Activated CD4-positive, alpha-beta T cell treated with anti-CD3 and anti-CD28 coated beads for 4 hours (primary cell): ENCODE measurements at regions not wholly inside any gene's neighbourhood (a gene's known extent, or its start where the extent isn't known, plus 50 kb on each side); places are given as distances from the start of the nearest gene placed in this dataset.
"Not testable (repeated sequence)": the region's sequence is repeated elsewhere in the genome, so short reads cannot be mapped to it uniquely, and the experiment has no call there.

Experiments used
- DNase-seq, 2 donors: peaks; one replicate each; pipeline ENCODE4 v3.0.0-alpha.2; 2020

DNA sequence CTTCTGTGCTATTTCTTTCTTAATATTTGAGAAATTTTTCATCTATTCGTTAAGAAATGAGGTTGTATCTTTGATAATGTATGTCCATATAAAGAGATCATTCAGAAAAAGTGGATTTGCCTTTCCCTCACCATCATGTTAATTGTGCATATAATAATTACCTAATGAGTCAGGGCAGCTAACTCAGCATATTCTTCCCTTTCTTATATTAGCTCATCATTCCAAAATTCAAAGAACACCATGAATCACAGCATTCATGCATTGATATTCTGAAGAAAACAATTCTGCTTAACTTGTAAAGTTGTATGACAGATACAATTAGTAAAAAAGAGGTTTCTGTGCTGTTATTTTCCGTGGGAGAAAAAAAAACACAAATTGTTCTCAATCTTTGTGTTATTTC, 630.6 kb downstream of the TLE1 start:
- no peak for DNase-seq

DNA sequence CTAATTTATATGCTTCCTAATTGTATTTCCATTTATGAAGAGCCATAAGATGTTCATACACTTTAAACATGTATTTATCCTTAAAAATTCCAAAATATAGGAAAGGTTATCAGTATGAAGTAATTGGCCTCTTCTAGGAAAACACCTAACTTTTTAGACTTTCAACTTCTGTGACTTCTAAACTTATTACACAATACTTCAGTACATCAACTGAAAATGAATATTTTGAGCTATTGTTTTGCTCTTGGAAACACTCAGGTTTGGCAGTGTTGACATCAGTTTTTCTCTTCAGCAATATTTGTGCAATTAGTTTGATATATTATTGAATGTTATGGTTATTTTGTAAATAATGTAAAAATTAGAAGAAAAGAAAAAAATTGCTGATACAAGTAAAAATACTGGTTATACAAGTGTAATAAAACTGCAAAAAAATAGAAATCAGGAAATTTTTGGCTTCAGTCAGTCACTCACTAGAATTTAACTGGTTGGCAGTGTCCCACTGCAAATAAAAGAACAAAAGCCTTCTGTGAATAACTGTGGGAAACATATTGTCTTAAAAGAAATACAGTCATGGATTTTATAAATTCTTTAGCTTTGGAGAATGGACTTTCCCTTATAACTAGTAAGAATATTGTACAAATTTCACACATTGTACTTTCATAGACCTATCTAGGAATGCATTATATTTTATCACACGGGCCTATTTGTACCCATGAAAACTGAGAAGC, 635.9 kb downstream of the TLE1 start:
- no peak for DNase-seq

DNA sequence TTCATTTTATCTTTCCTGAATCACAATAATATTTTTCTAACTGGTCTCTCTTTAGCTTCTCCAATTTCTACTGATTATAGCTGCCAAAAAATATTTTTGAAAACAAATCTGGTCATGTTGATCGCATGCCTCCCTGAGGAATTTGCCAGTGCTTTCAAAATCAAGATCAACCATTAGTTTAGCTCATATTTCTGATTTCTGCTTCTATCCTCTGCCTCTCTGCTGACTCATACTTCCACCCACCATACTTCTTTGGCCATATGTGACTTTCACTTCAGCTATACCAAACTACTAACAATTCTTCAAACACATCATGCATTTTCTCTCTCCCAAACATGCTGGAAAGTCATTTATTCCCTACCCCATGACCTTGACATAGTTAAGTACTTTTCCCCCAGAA, 636.5 kb downstream of the TLE1 start:
- no peak for DNase-seq

DNA sequence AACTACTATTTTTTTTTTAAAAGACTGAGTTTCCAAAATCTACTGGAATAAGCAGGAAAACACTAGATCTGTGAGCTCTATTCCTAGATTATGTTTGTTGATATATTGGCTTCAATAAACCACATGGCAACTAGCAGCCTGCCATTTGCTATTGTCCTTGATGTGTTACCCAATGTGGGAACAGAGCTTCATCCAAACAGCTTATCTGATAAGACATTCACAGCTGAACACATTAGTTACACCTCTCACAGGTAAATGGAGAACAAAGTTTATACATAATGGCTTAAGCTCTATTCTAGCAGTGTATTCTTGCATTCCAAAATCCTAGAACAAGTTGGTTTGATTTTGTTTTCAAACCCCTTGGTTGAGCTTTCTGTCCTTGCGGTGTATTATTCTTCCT, 642.1 kb downstream of the TLE1 start:
- DNase-seq = no peak

DNA sequence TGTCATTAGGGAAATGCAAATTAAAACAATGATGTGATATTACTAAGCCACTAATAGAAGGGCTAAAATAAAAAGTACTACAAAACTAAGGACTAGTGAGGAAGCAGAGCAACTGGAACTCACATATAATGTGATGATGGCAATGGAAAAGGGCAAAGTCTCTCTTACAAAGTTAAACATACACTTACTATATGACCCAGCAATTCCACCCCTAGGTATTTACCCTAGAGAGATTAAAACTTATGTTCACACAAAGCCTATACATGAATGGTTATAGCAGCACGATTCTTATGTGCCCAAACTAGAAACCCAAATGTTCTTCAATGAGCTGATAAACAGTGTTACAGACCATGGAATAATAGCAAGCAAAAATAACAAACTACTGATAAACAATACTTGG, 643.7 kb downstream of the TLE1 start:
- no peak for DNase-seq

DNA sequence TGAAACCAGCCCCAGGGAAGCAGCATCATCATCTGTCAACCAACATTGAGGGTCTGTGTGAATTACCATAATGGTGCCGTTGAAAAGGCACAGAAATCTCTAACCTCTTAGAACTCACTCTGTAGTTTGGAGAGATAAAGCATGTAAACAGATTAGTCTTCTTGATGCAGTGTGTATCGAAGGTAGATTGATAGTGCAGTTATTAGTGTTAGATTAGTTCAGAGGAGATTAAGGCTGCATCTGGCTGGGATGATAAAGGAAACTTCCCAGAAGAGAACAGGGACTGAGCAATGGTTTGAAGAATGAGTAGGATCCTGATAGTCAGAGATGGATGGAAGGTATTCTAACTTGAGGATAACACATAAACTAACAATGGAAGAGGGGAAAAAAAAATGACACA, 651.5 kb downstream of the TLE1 start:
- no peak for DNase-seq

DNA sequence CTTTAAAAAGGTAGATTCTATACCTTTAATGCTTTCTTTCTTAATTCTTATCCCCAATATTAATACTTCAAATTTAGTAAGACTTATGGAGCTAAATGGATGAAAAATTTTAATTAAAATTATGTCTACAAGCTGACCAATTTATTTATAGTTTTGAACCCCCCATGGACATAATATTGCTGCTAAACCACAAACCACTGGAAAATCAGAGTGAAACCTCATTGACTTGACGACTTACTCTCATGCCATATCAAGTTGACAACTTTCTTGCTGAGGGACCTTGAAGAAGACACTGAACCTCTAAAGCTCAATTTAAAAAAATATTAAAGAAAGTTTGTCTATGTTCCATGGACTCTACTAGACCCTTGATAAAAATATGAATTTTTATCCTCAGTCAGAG, 653.7 kb downstream of the TLE1 start:
- no peak for DNase-seq

DNA sequence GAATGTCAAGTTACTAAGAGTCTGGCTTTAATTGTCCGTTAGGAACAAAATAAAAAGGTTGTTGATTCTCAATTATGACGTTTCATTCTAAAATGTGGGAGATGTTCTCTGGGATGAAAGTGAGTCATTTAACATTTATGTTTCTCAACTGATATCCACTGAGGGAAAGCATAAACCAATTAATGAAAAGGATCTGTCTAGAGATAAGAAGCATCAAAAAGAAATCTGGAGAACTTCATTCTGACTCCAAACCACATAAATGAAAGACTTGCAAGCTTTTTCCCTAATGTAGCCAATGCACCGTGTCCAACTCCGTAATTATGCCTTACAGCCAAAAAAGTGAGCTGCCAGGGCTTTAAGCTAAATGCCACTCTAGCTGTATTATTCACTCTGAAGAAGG, 654.2 kb downstream of the TLE1 start:
- DNase-seq = no peak

DNA sequence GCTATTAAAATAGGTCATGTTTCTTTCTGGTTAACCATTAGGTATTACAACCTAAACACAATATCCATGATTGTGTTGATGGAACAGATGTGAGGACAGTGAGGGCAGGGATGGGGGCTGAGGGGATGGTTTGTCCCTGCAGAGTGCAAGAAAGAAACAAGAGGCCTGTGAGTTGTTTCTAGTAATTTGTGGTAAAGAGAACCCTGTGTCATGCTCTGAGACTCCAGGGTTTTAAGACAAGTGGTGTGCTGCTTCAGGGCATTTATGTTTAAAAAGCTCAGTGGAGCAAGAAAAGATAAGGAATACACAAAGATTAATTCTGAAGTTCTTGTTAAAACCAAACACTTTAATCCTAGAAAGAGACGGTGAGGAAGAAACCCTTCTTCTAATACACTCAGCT, 656.5 kb downstream of the TLE1 start:
- no peak for DNase-seq

DNA sequence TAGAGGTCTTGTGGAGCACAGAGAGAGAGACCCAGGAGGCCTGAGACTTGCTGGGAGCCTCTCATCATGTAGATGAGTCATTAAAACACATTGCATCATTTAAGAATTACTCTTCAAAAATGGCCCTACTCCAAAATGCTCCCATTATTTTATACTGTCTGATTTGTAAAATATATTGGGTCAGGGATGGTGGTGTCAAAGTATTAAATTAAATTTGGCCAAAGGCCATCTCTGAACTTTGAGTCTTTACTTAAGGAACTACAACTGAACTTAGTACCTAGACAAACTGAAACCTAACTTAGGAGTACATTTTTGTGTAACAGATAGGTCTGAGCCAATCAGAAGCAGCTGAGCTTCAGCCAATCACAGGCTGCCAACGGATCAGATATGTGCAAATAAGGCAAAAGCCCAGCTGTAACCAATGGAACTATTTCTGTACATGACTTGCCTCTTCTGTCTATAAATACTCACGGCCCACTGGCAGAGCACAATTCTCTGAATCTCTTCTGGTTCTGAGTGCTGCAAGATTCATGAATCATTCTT, 657.2 kb downstream of the TLE1 start:
- no peak for DNase-seq

DNA sequence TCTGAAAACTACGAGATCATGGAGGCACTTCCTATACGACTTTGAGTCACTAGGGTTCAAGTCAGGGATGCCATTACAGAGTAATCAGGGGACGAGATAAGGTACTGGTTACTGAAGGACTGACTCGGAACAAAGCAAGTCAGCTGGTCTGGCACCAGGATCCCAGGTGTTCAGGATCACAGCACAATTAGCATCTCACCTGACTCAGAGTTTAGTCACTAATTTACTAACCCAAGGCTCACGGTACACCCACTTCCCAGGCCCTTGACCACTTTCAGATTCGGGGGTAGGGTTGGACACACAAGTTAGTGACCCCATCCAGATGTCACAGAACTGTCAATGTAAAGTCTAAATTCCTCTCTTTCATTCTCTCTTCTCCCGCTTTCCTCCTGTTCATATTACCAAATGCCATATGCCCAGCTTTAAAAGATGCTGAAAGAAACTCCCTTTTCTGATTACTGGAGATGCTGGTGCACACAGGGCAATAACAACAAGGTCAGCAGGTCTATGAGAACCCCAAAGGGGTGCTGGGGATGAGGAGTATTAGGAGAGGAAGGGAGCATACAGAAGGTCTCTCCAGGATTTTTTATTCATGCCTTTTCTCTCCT, 657.8 kb downstream of the TLE1 start:
- no peak for DNase-seq

DNA sequence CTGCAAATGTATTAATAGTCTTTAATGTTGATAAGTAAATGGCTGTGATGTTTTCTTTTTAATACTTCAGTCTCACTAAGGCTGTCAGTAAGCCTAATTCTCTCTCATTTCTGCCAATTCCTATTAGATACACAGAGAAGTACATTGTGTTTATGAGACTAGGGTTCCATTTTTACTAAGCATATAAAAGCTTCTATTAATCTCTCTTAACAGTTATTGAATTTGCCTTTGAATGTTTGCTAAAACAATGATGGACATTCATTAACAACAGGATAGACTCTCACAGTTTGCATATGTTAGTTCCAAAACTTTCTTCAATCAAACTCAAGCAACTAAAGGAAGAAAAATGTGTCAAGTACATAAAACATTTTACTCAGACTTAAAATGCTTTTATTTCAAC, 659.3 kb downstream of the TLE1 start:
- no peak for DNase-seq

DNA sequence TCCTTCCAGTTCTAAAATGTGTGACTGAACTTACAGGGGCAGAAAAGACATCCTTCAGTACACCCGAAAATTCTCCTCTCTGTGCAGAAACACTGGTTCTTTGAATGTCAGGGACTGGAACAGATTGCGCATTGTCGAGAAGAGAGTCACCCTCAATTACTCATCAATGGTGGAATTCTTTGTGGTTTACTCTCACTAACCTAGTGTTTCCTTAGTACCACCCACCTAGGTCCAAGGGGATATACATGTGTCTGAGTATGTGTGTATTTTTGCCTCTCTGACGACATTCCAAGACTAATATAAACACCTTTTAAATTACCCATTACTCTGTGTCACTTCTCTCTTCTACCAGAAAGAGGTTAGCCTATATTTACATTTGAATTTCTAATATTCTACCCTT, 660.8 kb downstream of the TLE1 start:
- no peak for DNase-seq

DNA sequence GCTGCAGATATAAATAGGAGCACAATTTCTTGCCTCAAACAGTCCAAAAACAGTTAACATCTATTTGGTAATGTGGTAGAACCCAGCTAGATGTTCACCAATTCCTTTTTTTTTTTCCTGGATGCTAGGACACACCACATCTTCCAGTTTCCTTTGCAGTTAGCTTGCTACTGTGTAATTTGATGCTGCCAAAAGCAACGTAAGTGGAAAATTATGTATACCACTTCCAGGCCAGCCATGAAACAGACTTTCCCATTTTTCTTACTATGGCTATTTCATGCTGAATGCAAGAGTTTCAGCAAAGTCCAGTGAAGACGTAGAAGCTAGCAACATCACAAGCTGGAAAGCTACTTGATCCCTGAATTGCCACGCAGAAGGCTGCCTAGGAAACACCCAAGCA, 667.2 kb downstream of the TLE1 start:
- DNase-seq = no peak

DNA sequence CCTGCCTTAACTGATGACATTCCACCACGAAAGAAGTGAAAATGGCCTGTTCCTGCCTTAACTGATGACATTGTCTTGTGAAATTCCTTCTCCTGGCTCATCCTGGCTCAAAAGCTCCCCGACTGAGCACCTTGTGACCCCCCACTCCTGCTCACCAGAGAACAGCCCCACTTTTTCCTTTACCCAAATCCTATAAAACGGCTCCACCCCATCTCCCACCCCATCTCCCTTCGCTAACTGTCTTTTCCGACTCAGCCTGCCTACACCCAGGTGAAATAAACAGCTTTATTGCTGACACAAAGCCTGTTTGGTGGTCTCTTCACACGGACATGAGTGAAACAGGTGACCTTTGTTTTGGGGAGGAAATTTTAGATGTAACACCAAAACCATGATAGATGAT, 674.4 kb downstream of the TLE1 start:
- not testable (repeated sequence) for DNase-seq

DNA sequence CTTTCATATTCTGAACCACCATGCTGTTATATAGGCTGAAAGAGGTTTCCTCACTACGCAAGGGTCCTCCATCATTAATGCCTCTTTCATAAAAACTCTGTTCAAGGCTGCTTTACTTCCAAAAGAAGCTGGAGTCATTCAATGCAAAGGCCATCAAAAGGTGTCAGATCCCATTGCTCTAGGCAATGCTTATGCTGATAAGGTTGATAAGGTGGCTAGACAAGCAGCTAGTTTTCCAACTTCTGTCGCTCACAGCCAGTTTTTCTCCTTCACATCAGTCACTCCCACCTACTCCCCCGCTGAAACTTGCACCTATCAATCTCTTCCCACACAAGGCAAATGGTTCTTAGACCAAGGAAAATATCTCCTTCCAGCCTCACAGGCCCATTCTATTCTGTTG, 676.2 kb downstream of the TLE1 start:
- DNase-seq = not testable (repeated sequence)

DNA sequence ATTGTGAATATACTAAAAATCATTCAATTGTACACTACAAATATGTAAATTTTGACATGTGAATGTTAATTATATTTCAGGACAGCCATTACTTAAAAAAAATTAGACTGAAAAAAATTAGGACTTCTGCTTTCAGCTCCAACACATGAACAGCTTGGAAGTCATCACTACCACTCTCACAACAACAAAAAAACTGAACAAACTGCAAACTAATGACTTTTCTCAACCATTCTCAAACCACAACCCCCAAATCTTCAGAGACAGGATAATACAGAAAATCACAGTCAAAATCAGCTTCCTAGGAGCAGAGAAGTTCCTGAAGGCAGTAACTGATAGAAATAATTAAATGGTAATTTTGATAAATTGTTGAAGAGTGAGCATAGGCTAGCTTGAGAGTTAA, 686.4 kb downstream of the TLE1 start:
- no peak for DNase-seq

DNA sequence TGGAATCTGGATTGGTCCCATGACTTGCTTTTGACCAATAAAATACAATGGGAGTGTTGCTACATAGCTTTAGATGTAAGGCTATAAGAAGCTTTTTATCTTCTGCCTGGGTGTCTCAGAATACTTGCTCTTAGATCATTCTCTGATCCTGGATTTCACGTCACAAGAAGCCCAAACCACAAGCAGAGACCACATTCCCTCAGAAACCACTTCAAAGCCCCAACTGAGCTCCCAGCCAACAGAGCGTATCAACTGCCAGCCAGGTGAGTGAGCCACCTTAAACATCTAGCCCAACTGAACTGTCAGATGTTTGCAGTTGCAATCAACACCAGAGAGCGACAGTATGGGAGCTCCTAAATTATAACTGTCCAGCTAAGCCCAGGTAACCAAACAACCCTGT, 687.1 kb downstream of the TLE1 start:
- no peak for DNase-seq

DNA sequence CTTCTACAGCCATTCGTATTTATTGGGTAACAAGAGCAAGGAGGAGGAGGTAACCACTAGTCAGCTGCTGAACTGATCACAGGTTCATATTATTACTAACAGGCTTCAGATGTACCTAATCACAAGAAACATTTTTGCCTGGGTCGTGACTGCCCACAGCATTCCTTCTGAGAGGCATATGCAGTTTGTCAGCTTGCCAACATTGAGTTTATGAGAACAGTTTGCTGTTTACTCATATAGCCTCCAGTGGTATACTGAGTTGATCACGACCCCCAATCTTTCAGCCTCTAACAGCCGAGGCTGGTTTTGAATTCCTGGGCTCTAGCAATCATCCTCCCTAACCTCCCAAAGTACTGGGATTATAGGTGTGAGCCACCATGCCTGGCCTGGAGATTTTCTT, 693.6 kb downstream of the TLE1 start:
- no peak for DNase-seq

DNA sequence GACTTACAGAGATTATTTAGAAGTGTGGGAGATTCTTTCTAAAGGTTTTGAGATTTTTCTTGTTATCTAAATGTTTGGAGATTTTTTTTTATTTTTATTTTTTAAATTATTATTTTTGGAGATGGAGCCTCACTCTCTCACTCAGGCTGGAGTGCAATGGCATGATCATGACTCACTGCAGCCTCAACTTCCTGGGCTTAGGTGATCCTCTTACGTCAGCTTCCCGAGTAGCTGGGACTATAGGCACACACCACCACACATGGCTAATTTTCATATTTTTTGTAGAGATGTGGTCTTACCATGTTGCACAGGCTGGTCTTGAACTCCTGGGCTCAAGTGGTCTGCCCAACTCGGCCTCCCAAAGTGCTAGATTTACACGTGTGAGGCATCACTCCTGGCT, 694.5 kb downstream of the TLE1 start:
- DNase-seq = no peak

DNA sequence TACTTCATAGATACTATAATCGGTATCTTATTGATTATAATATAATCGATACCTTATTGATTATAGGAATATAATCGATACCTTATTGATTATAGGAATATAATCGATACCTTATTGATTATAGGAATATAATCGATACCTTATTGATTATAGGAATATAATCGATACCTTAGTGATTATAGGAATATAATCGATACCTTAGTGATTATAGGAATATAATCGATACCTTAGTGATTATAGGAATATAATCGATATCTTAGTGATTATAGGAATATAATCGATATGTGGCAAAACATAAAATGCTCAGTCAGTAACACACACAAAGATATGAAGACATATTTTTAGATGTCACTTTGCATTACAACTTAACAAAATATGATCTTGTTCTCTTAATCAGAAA, 703.8 kb downstream of the TLE1 start:
- not testable (repeated sequence) for DNase-seq

DNA sequence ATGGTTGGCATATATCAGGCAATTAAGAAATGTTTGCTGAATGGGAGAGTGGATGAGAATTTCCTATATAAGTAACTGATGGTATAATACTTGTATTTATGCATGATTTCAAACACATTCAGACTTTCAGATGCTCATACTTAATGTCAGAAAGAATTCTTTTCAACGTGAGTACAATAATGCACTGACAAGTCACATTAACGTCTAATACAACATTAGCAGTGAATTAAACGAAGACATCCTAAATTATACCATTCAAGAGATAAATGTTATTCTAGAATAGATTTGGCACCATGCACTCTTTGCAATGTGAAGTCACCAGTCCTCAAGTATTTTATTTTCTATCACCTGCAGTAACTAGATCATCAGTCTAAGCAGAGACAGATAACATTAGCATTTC, 712.9 kb downstream of the TLE1 start:
- DNase-seq = no peak

DNA sequence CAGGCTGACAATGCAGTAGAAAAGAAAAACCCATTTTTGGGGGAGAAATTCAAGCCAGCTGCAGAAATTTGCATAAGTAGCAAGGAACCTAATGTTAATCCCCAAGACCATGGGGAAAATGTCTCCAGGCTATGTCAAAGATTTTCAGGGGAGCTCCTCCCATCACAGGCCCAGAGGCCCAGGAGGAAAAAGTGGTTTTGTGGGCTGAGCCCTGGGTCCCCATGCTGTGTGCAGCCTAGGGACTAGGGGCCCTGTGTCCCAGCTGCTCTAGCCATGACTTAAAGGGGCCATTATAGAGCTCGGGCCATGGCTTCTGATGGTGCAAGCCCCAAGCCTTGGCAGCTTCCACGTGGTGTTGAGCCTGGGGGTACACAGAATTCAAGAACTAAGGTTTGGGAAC, 719.0 kb downstream of the TLE1 start:
- not testable (repeated sequence) for DNase-seq

DNA sequence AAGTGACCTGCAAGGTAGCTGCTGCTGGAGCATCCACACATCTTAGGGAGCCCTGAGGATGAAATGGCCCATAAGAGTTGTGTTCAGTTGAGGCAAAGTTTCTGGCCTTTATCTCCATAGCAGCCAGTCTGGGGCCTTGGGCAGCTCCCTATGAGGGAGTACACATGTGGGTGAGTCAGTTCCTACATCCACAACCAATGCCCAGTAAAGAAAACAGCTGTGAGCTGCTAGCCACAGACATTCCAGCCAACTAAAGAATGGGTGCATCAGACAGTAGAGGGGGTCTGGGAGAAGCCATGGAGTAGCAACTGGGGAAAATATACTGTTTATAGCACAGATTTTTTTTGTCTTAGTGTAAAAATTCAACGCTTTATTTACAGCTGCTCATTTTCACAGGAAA, 720.7 kb downstream of the TLE1 start:
- DNase-seq = no peak

DNA sequence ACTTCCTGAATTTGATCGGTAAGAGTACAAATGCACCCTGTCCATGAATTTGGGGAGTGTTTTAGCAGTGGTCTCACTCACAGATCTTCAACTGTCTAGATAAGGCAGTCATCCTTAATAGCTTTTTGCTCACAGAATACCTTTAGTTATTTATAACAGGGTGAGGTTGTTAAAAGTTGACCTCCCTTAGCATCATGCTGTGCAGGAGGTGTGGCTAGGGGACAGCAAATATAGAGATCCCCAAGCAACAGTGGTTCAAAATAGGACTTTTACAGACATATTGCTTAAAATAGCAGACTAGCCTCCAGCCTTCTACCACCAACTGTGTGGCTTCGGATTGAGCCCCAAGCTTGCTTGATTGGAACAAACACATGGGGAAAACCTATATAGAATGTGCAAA, 724.4 kb downstream of the TLE1 start:
- no peak for DNase-seq
